ENCODE measurements at regions not wholly inside any gene's neighbourhood (a gene's known extent, or its start where the extent isn't known, plus 50 kb on each side); places are given as distances from the start of the nearest gene placed in this dataset.

- no peak overlapping the region for H3K27ac Mint-ChIP-seq
- no peak overlapping the region for H3K4me3 Mint-ChIP-seq (ENCODE audit: low read depth)
- DNase-seq (ENCODE audit: low spot score, unreplicated experiment): no peak
- peaks cover 4% of the 10 kb centered on the region for H3K9me3 Mint-ChIP-seq (ENCODE audit: low read depth)
- H3K27me3 Mint-ChIP-seq: peaks cover 19% of the 10 kb centered on the region
- no peaks in the 10 kb centered on the region for H3K36me3 Mint-ChIP-seq (ENCODE audit: insufficient read depth)
- peaks cover 45% of the 10 kb centered on the region for H3K4me1 Mint-ChIP-seq (ENCODE audit: low read depth)
- TF ChIP-seq CTCF (IDR thresholded peaks at IDR 0.05; ENCODE audit: unreplicated experiment): no peak
These were observed 186.2 kb downstream of the FOXO1 start for GRCh38 chr13:40480012-40480914.

- H3K9me3 Mint-ChIP-seq (ENCODE audit: low read depth): no peaks in the 10 kb centered on the region
- peaks cover 41% of the 10 kb centered on the region for H3K4me1 Mint-ChIP-seq (ENCODE audit: low read depth)
- no peaks in the 10 kb centered on the region for H3K36me3 Mint-ChIP-seq (ENCODE audit: insufficient read depth)
- DNase-seq (ENCODE audit: low spot score, unreplicated experiment): no peak
- no peak overlapping the region for H3K4me3 Mint-ChIP-seq (ENCODE audit: low read depth)
- peaks cover 19% of the 10 kb centered on the region for H3K27me3 Mint-ChIP-seq
- no peak for TF ChIP-seq CTCF (IDR thresholded peaks at IDR 0.05; ENCODE audit: unreplicated experiment)
- no peak overlapping the region for H3K27ac Mint-ChIP-seq
These were observed 185.4 kb downstream of the FOXO1 start for GRCh38 chr13:40480915-40481516.

- DNase-seq (ENCODE audit: low spot score, unreplicated experiment): no peak
- no peak overlapping the region for H3K4me3 Mint-ChIP-seq (ENCODE audit: low read depth)
- H3K36me3 Mint-ChIP-seq (ENCODE audit: insufficient read depth): no peaks in the 10 kb centered on the region
- peaks cover 19% of the 10 kb centered on the region for H3K27me3 Mint-ChIP-seq
- no peaks in the 10 kb centered on the region for H3K9me3 Mint-ChIP-seq (ENCODE audit: low read depth)
- H3K4me1 Mint-ChIP-seq (ENCODE audit: low read depth): peaks cover 19% of the 10 kb centered on the region
- no peak for TF ChIP-seq CTCF (IDR thresholded peaks at IDR 0.05; ENCODE audit: unreplicated experiment)
- H3K27ac Mint-ChIP-seq: no peak overlapping the region
These were observed 182.8 kb downstream of the FOXO1 start for GRCh38 chr13:40483601-40484000.

- no peak for DNase-seq (ENCODE audit: low spot score, unreplicated experiment)
- H3K4me3 Mint-ChIP-seq (ENCODE audit: low read depth): no peak overlapping the region
- no peaks in the 10 kb centered on the region for H3K9me3 Mint-ChIP-seq (ENCODE audit: low read depth)
- H3K27me3 Mint-ChIP-seq: peaks cover 19% of the 10 kb centered on the region
- no peak overlapping the region for H3K27ac Mint-ChIP-seq
- H3K4me1 Mint-ChIP-seq (ENCODE audit: low read depth): peaks cover 14% of the 10 kb centered on the region
- no peaks in the 10 kb centered on the region for H3K36me3 Mint-ChIP-seq (ENCODE audit: insufficient read depth)
- no peak for TF ChIP-seq CTCF (IDR thresholded peaks at IDR 0.05; ENCODE audit: unreplicated experiment)
These were observed 182.2 kb downstream of the FOXO1 start for GRCh38 chr13:40484101-40484800.

- Mint-ChIP-seq H3K4me1 (ENCODE audit: low read depth) (peaks cover 10% of the 10 kb centered on the region), H3K27ac (no peak overlapping the region), H3K4me3 (ENCODE audit: low read depth) (no peak overlapping the region), H3K27me3 (peaks cover 22% of the 10 kb centered on the region), H3K9me3 (ENCODE audit: low read depth) (no peaks in the 10 kb centered on the region), H3K36me3 (ENCODE audit: insufficient read depth) (no peaks in the 10 kb centered on the region)
- no peak for DNase-seq (ENCODE audit: low spot score, unreplicated experiment)
- no peak for TF ChIP-seq CTCF (IDR thresholded peaks at IDR 0.05; ENCODE audit: unreplicated experiment)
These were observed 181.5 kb downstream of the FOXO1 start for GRCh38 chr13:40484974-40485373.
